ENCODE measurements at regions not wholly inside any gene's neighbourhood (a gene's known extent, or its start where the extent isn't known, plus 50 kb on each side); places are given as distances from the start of the nearest gene placed in this dataset.

DNA sequence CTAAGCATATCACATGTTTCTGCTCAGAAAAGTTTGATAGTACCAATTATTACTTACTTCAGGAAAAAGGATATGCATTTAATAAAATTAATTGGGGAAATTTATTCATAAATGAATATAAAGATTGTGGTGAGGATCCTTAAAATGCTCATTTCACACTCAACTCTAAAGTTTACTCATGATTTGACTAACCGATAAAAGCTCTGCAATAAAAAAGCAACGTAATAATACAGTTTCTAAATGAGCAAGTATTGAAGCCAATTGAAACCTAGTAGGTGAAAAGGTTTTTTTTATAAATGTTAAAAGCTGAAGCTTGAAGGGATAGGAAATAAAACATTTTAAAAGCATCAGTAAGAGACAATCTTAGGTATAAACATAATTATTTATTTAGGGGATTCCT is 308.3 kb upstream of the STEAP1 start:
- no TSS peak for BruUV-seq (replicated peaks)
- H3K4me2 ChIP-seq (ENCODE audit: insufficient read depth, low read length), result no peak overlapping the region
- no peak overlapping the region for H3K4me3 ChIP-seq
- H3K9me1 ChIP-seq (ENCODE audit: control insufficient read depth, insufficient read depth, low read length), result no peaks in the 10 kb centered on the region
- no peaks in the 10 kb centered on the region for H3K9me3 ChIP-seq (replicated peaks; ENCODE audit: control insufficient read depth, insufficient read depth, low read depth, low read length)
- H2AFZ ChIP-seq (ENCODE audit: low read depth, low read length), result no peak overlapping the region
- no peak for ATAC-seq
- no peak overlapping the region for H3K9ac ChIP-seq (ENCODE audit: insufficient read depth in 1 of 2, low read depth in 2 of 2, low read length in 2 of 2)
- intact Hi-C loops (cut with micrococcal nuclease) (no loop called here), in situ Hi-C loops (cut with MboI) (no loop called here)
- no peaks in the 10 kb centered on the region for H3K79me2 ChIP-seq (ENCODE audit: control insufficient read depth, insufficient read depth, low read length)
- no peaks in the 10 kb centered on the region for H3K4me1 ChIP-seq (replicated peaks in 1 of 2; ENCODE audit: control insufficient read depth in 2 of 2, insufficient read depth in 2 of 2, low read length in 2 of 2)
- no peaks in the 10 kb centered on the region for H4K20me1 ChIP-seq (replicated peaks; ENCODE audit: control insufficient read depth, insufficient read depth, low read length)
- no peak for DNase-seq (ENCODE audit: extremely low read depth in 1 of 4, low spot score in 3 of 4)
- no peak for FAIRE-seq
- H3K27me3 ChIP-seq (ENCODE audit: control insufficient read depth in 2 of 2, insufficient read depth in 2 of 2, low read length in 2 of 2), result no peaks in the 10 kb centered on the region
- H3K27ac ChIP-seq (ENCODE audit: extremely low read depth, low read depth, low read length), result no peak overlapping the region
- no peaks in the 10 kb centered on the region for H3K36me3 ChIP-seq (ENCODE audit: control insufficient read depth, insufficient read depth, low read length)
- ChIA-PET POLR2A (no interaction called here), CTCF (ENCODE audit: low intra/inter-chr PET ratio) (no interaction called here)
- 0% methylated on average over 2 of the region's 2 CpGs for WGBS (ENCODE audit: insufficient coverage, low coverage, missing lambda C conversion rate)
- TF ChIP-seq CSDE1 (IDR thresholded peaks at IDR 0.05) (no peak), CLOCK (CRISPR knock-in tag; IDR thresholded peaks at IDR 0.05; ENCODE audit: borderline replicate concordance) (no peak), XRCC4 (IDR thresholded peaks at IDR 0.05; ENCODE audit: extremely low read depth, insufficient read depth, insufficient read length) (no peak), ZBTB1 (CRISPR knock-in tag; IDR thresholded peaks at IDR 0.05; ENCODE audit: borderline replicate concordance, low read depth) (no peak), ZNF699 (CRISPR knock-in tag; IDR thresholded peaks at IDR 0.05; ENCODE audit: insufficient replicate concordance) (no peak), HIVEP1 (CRISPR knock-in tag; IDR thresholded peaks at IDR 0.05) (no peak), HMBOX1 (IDR thresholded peaks at IDR 0.05) (no peak), HNRNPK (IDR thresholded peaks at IDR 0.05; ENCODE audit: low read depth, low read length, poor library complexity, severe bottlenecking) (no peak), ZNF175 (CRISPR knock-in tag; IDR thresholded peaks at IDR 0.05; ENCODE audit: low read depth) (no peak), CREB1 (IDR thresholded peaks at IDR 0.05) (no peak), CREB1 (CRISPR knock-in tag; IDR thresholded peaks at IDR 0.05) (no peak), ZBTB33 (CRISPR knock-in tag; IDR thresholded peaks at IDR 0.05) (no peak), SETDB1 (IDR thresholded peaks at IDR 0.05; ENCODE audit: low read length) (no peak)
- TF ChIP-seq, protein P1, sequence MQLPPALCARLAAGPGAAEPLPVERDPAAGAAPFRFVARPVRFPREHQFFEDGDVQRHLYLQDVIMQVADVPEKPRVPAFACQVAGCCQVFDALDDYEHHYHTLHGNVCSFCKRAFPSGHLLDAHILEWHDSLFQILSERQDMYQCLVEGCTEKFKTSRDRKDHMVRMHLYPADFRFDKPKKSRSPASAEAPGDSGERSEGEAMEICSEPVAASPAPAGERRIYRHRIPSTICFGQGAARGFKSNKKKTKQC (CRISPR knock-in tag; IDR thresholded peaks at IDR 0.05), result no peak
- TF ChIP-seq, protein P2, sequence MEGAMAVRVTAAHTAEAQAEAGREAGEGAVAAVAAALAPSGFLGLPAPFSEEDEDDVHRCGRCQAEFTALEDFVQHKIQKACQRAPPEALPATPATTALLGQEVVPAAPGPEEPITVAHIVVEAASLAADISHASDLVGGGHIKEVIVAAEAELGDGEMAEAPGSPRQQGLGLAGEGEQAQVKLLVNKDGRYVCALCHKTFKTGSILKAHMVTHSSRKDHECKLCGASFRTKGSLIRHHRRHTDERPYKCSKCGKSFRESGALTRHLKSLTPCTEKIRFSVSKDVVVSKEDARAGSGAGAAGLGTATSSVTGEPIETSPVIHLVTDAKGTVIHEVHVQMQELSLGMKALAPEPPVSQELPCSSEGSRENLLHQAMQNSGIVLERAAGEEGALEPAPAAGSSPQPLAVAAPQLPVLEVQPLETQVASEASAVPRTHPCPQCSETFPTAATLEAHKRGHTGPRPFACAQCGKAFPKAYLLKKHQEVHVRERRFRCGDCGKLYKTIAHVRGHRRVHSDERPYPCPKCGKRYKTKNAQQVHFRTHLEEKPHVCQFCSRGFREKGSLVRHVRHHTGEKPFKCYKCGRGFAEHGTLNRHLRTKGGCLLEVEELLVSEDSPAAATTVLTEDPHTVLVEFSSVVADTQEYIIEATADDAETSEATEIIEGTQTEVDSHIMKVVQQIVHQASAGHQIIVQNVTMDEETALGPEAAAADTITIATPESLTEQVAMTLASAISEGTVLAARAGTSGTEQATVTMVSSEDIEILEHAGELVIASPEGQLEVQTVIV (CRISPR knock-in tag; IDR thresholded peaks at IDR 0.05; ENCODE audit: borderline replicate concordance), result no peak

Data from K562 (cell line).